ENCODE measurements at regions not wholly inside any gene's neighbourhood (a gene's known extent, or its start where the extent isn't known, plus 50 kb on each side); places are given as distances from the start of the nearest gene placed in this dataset.

DNA sequence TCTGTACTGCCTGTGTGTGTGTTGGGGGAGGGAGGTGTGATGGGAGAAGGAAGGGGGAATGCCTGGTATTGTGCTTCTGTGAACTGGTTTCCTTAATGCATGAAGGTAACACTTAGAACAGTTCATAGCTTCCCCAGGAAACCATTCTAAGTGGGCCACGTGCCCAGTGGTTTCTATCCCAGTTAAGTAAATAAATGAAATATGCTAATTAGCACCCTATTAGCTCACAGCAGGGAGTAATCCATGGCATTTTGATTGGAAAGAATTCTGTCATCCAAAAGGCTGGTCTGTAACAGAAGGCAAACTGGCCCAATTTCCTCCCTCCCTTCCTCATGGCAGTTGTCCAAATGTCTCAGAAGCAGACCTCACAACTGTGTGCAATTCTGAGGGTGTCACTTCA is 199.3 kb downstream of the TTLL7 start:
- TF ChIP-seq POLR2A (IDR thresholded peaks at IDR 0.05) = no peak
- TF ChIP-seq, protein P1, sequence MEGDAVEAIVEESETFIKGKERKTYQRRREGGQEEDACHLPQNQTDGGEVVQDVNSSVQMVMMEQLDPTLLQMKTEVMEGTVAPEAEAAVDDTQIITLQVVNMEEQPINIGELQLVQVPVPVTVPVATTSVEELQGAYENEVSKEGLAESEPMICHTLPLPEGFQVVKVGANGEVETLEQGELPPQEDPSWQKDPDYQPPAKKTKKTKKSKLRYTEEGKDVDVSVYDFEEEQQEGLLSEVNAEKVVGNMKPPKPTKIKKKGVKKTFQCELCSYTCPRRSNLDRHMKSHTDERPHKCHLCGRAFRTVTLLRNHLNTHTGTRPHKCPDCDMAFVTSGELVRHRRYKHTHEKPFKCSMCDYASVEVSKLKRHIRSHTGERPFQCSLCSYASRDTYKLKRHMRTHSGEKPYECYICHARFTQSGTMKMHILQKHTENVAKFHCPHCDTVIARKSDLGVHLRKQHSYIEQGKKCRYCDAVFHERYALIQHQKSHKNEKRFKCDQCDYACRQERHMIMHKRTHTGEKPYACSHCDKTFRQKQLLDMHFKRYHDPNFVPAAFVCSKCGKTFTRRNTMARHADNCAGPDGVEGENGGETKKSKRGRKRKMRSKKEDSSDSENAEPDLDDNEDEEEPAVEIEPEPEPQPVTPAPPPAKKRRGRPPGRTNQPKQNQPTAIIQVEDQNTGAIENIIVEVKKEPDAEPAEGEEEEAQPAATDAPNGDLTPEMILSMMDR (IDR thresholded peaks at IDR 0.05) = no peak
